GM18517 (cell line): ENCODE measurements at regions not wholly inside any gene's neighbourhood (a gene's known extent, or its start where the extent isn't known, plus 50 kb on each side); places are given as distances from the start of the nearest gene placed in this dataset.

Source experiments
- ATAC-seq: cut with Tn5 transposase; IDR thresholded peaks from one replicate; pipeline ENCODE4 v1.9.1; 2021; ENCODE audit warnings: mild to moderate bottlenecking, moderate library complexity; ENCODE audit not compliant: unreplicated experiment

GRCh38 chr5:8945972-8946371, 599.9 kb downstream of the SEMA5A start:
- ATAC-seq = no peak

GRCh38 chr5:8949908-8950307, 596.0 kb downstream of the SEMA5A start:
- ATAC-seq = peak; percentile 99

- ATAC-seq = no peak
Measured at GRCh38 chr5:8952147-8952546, 593.7 kb downstream of the SEMA5A start.

GRCh38 chr5:8953016-8953415, 592.9 kb downstream of the SEMA5A start:
- no peak for ATAC-seq

GRCh38 chr5:8953911-8954438, 591.9 kb downstream of the SEMA5A start:
- ATAC-seq = no peak

GRCh38 chr5:8954801-8955200, 591.1 kb downstream of the SEMA5A start:
- ATAC-seq = no peak

GRCh38 chr5:8956659-8957058, 589.2 kb downstream of the SEMA5A start:
- no peak for ATAC-seq

GRCh38 chr5:8958602-8959001, 587.3 kb downstream of the SEMA5A start:
- ATAC-seq = no peak

GRCh38 chr5:8961219-8961618, 584.7 kb downstream of the SEMA5A start:
- ATAC-seq = no peak

- no peak for ATAC-seq
Measured at GRCh38 chr5:8961956-8962355, 583.9 kb downstream of the SEMA5A start.

- ATAC-seq = no peak
Measured at GRCh38 chr5:8981016-8981415, 564.9 kb downstream of the SEMA5A start.

- ATAC-seq = no peak
Measured at GRCh38 chr5:8981496-8981895, 564.4 kb downstream of the SEMA5A start.

GRCh38 chr5:8984386-8984785, 561.5 kb downstream of the SEMA5A start:
- no peak for ATAC-seq
